Mesendoderm (in vitro differentiated cells): ENCODE measurements at regions not wholly inside any gene's neighbourhood (a gene's known extent, or its start where the extent isn't known, plus 50 kb on each side); places are given as distances from the start of the nearest gene placed in this dataset.

Experiments used
- DNase-seq: peaks from one replicate; pipeline ENCODE4 v3.0.0; 2013
- H2AK5ac ChIP-seq: 2 replicates; pipeline ENCODE4 v1.6.1; 2013; ENCODE audit warnings: low read length, inconsistent platforms
- H2BK120ac ChIP-seq: 2 replicates; pipeline ENCODE4 v1.6.1; 2013; ENCODE audit warnings: low read depth, mild to moderate bottlenecking, low read length, moderate library complexity, mixed read lengths
- H2BK15ac ChIP-seq: replicated peaks from 2 replicates; pipeline ENCODE4 v1.6.1; 2013; ENCODE audit warnings: low read depth, mild to moderate bottlenecking, moderate library complexity
- H2BK5ac ChIP-seq: 2 replicates; pipeline ENCODE4 v1.6.1; 2013; ENCODE audit warnings: low read length, inconsistent platforms
- H3K18ac ChIP-seq: 2 replicates; pipeline ENCODE4 v1.6.1; 2013; ENCODE audit warnings: mild to moderate bottlenecking, low read length, mixed read lengths
- H3K23ac ChIP-seq: one replicate; pipeline ENCODE4 v1.6.1; 2013; ENCODE audit warnings: low read length
- H3K27ac ChIP-seq: 2 replicates; pipeline ENCODE4 v1.5.1; 2013; ENCODE audit warnings: low read depth, mild to moderate bottlenecking, inconsistent platforms, low read length, moderate library complexity
- H3K27me3 ChIP-seq: 2 replicates; pipeline ENCODE4 v1.6.1; 2013; ENCODE audit warnings: low read length, control low read depth, mild to moderate bottlenecking, inconsistent platforms; ENCODE audit not compliant: insufficient read depth, poor library complexity
- H3K36me3 ChIP-seq: 2 replicates; pipeline ENCODE4 v1.6.1; 2013; ENCODE audit warnings: low read length, inconsistent platforms; ENCODE audit not compliant: control insufficient read depth, insufficient read depth
- H3K4ac ChIP-seq: one replicate; pipeline ENCODE4 v1.6.1; 2013; ENCODE audit warnings: low read depth, mild to moderate bottlenecking, low read length, moderate library complexity
- H3K4me1 ChIP-seq: 2 replicates; pipeline ENCODE4 v1.6.1; 2013; ENCODE audit warnings: low read depth, low read length, inconsistent platforms; ENCODE audit not compliant: control insufficient read depth
- H3K4me2 ChIP-seq: 2 replicates; pipeline ENCODE4 v1.6.1; 2013; ENCODE audit warnings: low read length
- H3K4me3 ChIP-seq: 2 replicates; pipeline ENCODE4 v1.5.1; 2013; ENCODE audit warnings: mild to moderate bottlenecking, low read length
- H3K56ac ChIP-seq: one replicate; pipeline ENCODE4 v1.6.1; 2013; ENCODE audit warnings: low read length
- H3K79me1 ChIP-seq: 2 replicates; pipeline ENCODE4 v1.6.1; 2013; ENCODE audit warnings: low read length, inconsistent platforms
- H3K79me2 ChIP-seq: 2 replicates; pipeline ENCODE4 v1.6.1; 2013; ENCODE audit warnings: mild to moderate bottlenecking, low read length; ENCODE audit not compliant: control insufficient read depth, insufficient read depth
- H3K9ac ChIP-seq: 2 replicates; pipeline ENCODE4 v1.6.1; 2013; ENCODE audit warnings: low read length, inconsistent platforms
- H4K5ac ChIP-seq: one replicate; pipeline ENCODE4 v1.6.1; 2013; ENCODE audit warnings: low read length
- H4K8ac ChIP-seq: one replicate; pipeline ENCODE4 v1.6.1; 2013; ENCODE audit warnings: low read depth, mild to moderate bottlenecking, control low read depth, low read length, moderate library complexity
- WGBS: extraction: QIAGEN DNeasy Blood & Tissue Kit; methylation state at CpG from one replicate; pipeline ENCODE4 v1.1.7; 2013; ENCODE audit warnings: low lambda C conversion rate, missing lambda C conversion rate; ENCODE audit not compliant: insufficient coverage; ENCODE audit errors: extremely low coverage; 5-methylcytosine and 5-hydroxymethylcytosine counted together

DNA sequence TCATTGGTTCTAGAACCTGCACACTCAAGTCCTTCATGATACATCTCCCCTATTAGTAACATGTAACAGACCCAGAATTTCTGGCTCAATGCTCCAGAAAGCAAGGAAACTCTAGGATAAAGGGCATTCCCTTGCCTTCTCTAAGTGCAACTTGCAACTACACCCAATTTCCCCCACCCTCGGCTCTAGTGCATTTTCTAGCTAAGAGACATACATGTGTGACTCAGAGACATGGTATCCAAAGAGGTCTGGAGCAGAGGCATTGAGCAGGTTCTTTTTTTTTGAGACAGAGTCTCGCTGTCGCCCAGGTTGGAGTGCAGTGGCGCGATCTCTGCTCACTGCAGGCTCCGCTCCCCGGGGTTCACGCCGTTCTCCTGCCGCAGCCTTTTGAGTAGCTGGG is 132.9 kb downstream of the ZC3H11B start:
- Histone ChIP-seq H2AK5ac (no peak overlapping the region), H3K27ac (no peak overlapping the region), H3K56ac (no peak overlapping the region), H3K18ac (no peak overlapping the region), H3K79me1 (no peaks in the 10 kb centered on the region), H2BK15ac (no peak overlapping the region), H3K36me3 (no peaks in the 10 kb centered on the region), H3K9ac (no peak overlapping the region), H3K4me2 (no peak overlapping the region), H3K4ac (no peak overlapping the region), H3K79me2 (no peaks in the 10 kb centered on the region), H2BK120ac (no peak overlapping the region), H3K27me3 (no peaks in the 10 kb centered on the region), H2BK5ac (no peak overlapping the region), H3K4me1 (no peaks in the 10 kb centered on the region), H4K5ac (no peak overlapping the region), H4K8ac (no peak overlapping the region), H3K4me3 (no peak overlapping the region), H3K23ac (no peak overlapping the region)
- no peak for DNase-seq
- WGBS, result no CpG with 5 or more reads among the region's 10 CpGs

DNA sequence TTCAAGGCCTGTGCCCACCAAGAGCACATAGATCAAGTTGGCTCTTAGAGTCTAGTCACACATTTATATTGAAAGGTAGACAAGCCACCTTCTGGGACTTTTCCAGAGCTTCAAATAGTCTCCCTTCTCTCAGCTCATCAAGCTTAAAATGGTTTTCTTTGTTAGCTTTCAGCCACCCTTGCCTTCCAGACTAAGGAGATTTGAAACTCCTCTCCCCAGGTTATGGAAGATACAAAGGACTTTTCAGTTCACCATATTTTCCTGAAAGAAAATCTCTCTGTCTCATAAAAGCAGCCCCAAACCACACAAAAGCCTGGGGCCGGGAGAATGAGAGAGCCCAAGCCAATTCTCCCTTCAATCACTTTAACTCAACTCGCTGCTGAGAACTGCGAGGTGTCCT is 134.1 kb downstream of the ZC3H11B start:
- Histone ChIP-seq H2BK5ac (no peak overlapping the region), H4K8ac (no peak overlapping the region), H2BK120ac (no peak overlapping the region), H3K4me3 (no peak overlapping the region), H3K79me1 (no peaks in the 10 kb centered on the region), H3K9ac (no peak overlapping the region), H4K5ac (no peak overlapping the region), H3K4me1 (no peaks in the 10 kb centered on the region), H3K56ac (no peak overlapping the region), H3K79me2 (no peaks in the 10 kb centered on the region), H3K27ac (no peak overlapping the region), H3K27me3 (no peaks in the 10 kb centered on the region), H3K23ac (no peak overlapping the region), H3K4ac (no peak overlapping the region), H3K18ac (no peak overlapping the region), H3K4me2 (no peak overlapping the region), H2AK5ac (no peak overlapping the region), H2BK15ac (no peak overlapping the region), H3K36me3 (no peaks in the 10 kb centered on the region)
- DNase-seq, result no peak
- no CpG with 5 or more reads among the region's 3 CpGs for WGBS

DNA sequence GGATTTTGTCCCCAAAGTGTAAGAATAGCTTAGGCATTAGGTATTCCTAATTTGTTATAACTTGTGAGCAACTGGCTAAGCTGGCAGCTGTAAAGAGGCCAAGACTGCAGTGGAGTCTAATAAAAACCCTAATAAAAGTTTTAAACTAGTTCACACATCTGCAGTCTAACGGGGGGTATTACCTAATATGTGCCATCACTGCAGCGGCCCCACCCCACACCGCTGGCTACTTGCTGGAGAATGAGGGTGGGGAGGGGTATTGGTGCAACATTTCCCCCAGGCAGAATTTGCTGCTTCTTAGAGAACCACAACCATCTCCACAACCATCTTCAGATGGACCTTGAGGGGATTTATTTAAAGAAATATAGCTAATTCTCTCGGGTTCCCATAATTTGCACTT is 135.0 kb downstream of the ZC3H11B start:
- Histone ChIP-seq H2BK5ac (no peak overlapping the region), H3K27ac (no peak overlapping the region), H4K8ac (no peak overlapping the region), H3K23ac (no peak overlapping the region), H3K9ac (no peak overlapping the region), H4K5ac (no peak overlapping the region), H3K4me2 (no peak overlapping the region), H3K18ac (no peak overlapping the region), H3K56ac (no peak overlapping the region), H2AK5ac (no peak overlapping the region), H2BK15ac (no peak overlapping the region), H3K4ac (no peak overlapping the region), H3K79me1 (no peaks in the 10 kb centered on the region), H3K4me3 (no peak overlapping the region), H2BK120ac (no peak overlapping the region), H3K4me1 (no peaks in the 10 kb centered on the region), H3K79me2 (no peaks in the 10 kb centered on the region), H3K27me3 (no peaks in the 10 kb centered on the region), H3K36me3 (no peaks in the 10 kb centered on the region)
- no CpG with 5 or more reads among the region's 4 CpGs for WGBS
- no peak for DNase-seq

DNA sequence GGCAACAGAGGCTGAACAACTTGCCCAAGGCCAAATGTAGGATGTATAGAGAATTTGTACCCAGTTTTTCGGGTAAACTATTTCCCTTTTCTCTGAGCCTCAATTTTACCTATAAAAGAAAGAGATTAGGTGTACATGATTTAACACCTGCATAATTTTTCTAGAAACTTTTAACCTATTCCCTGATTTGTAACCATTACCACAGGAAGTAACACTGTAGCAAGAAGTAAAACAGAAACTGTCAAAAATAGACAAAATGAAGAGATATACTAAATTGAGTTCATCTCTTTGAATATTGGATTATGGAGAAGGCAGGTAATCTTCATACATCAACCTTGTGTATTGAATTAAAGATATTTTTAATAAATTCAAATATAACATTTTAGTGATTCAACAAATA is 136.2 kb downstream of the ZC3H11B start:
- no peak overlapping the region for H2BK5ac ChIP-seq

DNA sequence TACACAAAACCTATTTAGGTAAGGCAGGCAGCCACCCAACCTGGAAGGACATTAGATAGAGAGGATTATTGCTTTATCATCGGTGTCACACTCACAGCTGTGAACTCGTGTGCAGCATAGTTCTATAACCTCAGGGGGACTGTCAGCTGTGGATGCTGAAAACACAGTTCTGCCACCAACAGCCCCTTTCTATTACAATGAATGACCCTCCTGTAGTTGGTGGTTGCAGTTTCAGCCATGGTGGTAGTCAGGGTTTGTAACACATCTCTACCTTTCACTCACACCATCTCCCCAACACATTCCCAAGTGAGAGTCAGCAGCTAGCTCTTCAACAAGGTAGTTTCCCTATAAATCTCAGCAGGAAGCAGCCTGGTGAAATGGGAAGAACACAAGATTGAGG is 136.8 kb downstream of the ZC3H11B start:
- Histone ChIP-seq H3K79me1 (no peaks in the 10 kb centered on the region), H2AK5ac (no peak overlapping the region), H3K79me2 (no peaks in the 10 kb centered on the region), H4K5ac (no peak overlapping the region), H3K4me2 (no peak overlapping the region), H4K8ac (no peak overlapping the region), H2BK5ac (no peak overlapping the region), H3K56ac (no peak overlapping the region), H3K9ac (no peak overlapping the region), H2BK15ac (no peak overlapping the region), H3K4ac (no peak overlapping the region), H3K27me3 (no peaks in the 10 kb centered on the region), H3K4me3 (no peak overlapping the region), H3K23ac (no peak overlapping the region), H3K36me3 (no peaks in the 10 kb centered on the region), H2BK120ac (no peak overlapping the region), H3K27ac (no peak overlapping the region), H3K18ac (no peak overlapping the region), H3K4me1 (no peaks in the 10 kb centered on the region)
- WGBS, result no CpG with 5 or more reads among the region's 2 CpGs
- no peak for DNase-seq

More for the DNA sequence above, 136.2 kb downstream of the ZC3H11B start:
- Histone ChIP-seq H2BK15ac (no peak overlapping the region), H3K4me1 (no peaks in the 10 kb centered on the region), H3K4ac (no peak overlapping the region), H3K79me1 (no peaks in the 10 kb centered on the region), H3K36me3 (no peaks in the 10 kb centered on the region), H3K56ac (no peak overlapping the region), H2BK120ac (no peak overlapping the region), H4K8ac (no peak overlapping the region), H3K9ac (no peak overlapping the region), H4K5ac (no peak overlapping the region), H3K27ac (no peak overlapping the region), H3K23ac (no peak overlapping the region), H3K4me2 (no peak overlapping the region), H3K4me3 (no peak overlapping the region), H3K27me3 (no peaks in the 10 kb centered on the region), H3K18ac (no peak overlapping the region), H2AK5ac (no peak overlapping the region), H3K79me2 (no peaks in the 10 kb centered on the region)
- no CpG with 5 or more reads among the region's 1 CpG for WGBS
- no peak for DNase-seq

DNA sequence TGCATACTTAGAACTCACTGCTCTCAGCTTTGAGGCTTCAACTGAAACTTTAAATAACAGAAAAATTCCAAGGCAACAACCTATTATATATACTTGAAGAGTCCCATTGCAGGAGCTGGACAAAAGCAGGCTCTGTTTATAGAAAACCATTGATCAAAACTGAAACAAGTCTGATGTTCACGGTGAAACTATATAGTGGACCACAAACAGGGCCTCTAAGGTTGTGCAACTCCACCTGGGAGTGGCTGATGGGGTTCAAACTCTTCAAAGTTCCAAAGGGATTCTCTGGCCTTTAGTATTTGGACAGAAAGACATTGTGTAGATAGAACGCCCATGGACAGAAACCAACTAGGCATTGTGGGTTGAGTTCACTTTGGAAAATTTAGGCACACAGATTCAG is 140.3 kb downstream of the ZC3H11B start:
- H2BK5ac ChIP-seq, result no peak overlapping the region
- H3K18ac ChIP-seq, result no peak overlapping the region
- H4K5ac ChIP-seq, result no peak overlapping the region
- no peaks in the 10 kb centered on the region for H3K79me2 ChIP-seq
- no peak overlapping the region for H3K4me3 ChIP-seq
- no peaks in the 10 kb centered on the region for H3K27me3 ChIP-seq
- no peak overlapping the region for H2BK120ac ChIP-seq
- H3K4ac ChIP-seq, result no peak overlapping the region
- no peaks in the 10 kb centered on the region for H3K4me1 ChIP-seq
- no peak overlapping the region for H3K9ac ChIP-seq
- no peaks in the 10 kb centered on the region for H3K79me1 ChIP-seq
- no peak overlapping the region for H2BK15ac ChIP-seq
- DNase-seq, result no peak
- no peak overlapping the region for H3K4me2 ChIP-seq
- no peak overlapping the region for H3K56ac ChIP-seq
- H4K8ac ChIP-seq, result no peak overlapping the region
- no peak overlapping the region for H3K27ac ChIP-seq
- H2AK5ac ChIP-seq, result no peak overlapping the region
- no peaks in the 10 kb centered on the region for H3K36me3 ChIP-seq
- WGBS, result no CpG with 5 or more reads among the region's 2 CpGs
- H3K23ac ChIP-seq, result no peak overlapping the region
